Stomach (tissue), 8 donors: ENCODE measurements at regions not wholly inside any gene's neighbourhood (a gene's known extent, or its start where the extent isn't known, plus 50 kb on each side); places are given as distances from the start of the nearest gene placed in this dataset.

ENCODE experiments used
- DNase-seq, 2 donors: peaks; one replicate each; pipeline versions ENCODE4 v3.0.0 to v3.0.0-alpha.2; 2013 to 2019
- H3K27ac ChIP-seq, 5 donors: fragments of 200-600 bp in 4 of 5; sonication (generic) in 4 of 5; one replicate each; pipeline ENCODE4 v1.5.1; 2013 to 2019; ENCODE audit warnings: mild to moderate bottlenecking in 1 of 5, moderate library complexity in 1 of 5
- H3K27me3 ChIP-seq, 3 donors: fragments of 200-600 bp; sonication (generic); one replicate each; pipeline ENCODE4 v1.5.1; 2017 to 2019; ENCODE audit warnings: mixed run types in 1 of 3
- H3K36me3 ChIP-seq, 4 donors: fragments of 200-600 bp; sonication (generic); 1 replicate in 3 of 4; 2 replicates in 1 of 4; pipeline ENCODE4 v1.5.1; 2016 to 2019
- H3K4me1 ChIP-seq, 4 donors: fragments of 200-600 bp; sonication (generic); one replicate each; pipeline ENCODE4 v1.5.1; 2016 to 2019
- H3K4me3 ChIP-seq, 4 donors: fragments of 200-600 bp; sonication (generic) in 3 of 4; one replicate each; pipeline ENCODE4 v1.5.1; 2016 to 2019; ENCODE audit warnings: mild to moderate bottlenecking in 1 of 4
- H3K9me3 ChIP-seq, 4 donors: fragments of 200-600 bp; sonication (generic); one replicate each; pipeline ENCODE4 v1.5.1; 2016 to 2019
- CTCF ChIP-seq, 7 experiments: fragments of 450-650 bp in 4 of 7; fragments of 200-600 bp in 3 of 7; sonication (generic) in 3 of 7; IDR thresholded peaks; one replicate each; pipeline ENCODE4 v1.5.1; 2016 to 2019; ENCODE audit warnings: antibody characterized with exemption in 7 of 7, control low read depth in 2 of 7, mild to moderate bottlenecking in 1 of 7
- EP300 ChIP-seq: sonication (generic); formaldehyde crosslinking; IDR thresholded peaks from one replicate; pipeline ENCODE4 v1.6.1; 2017; ENCODE audit warnings: antibody characterized with exemption
- POLR2A ChIP-seq, 4 donors: fragments of 450-650 bp; IDR thresholded peaks; one replicate each; pipeline ENCODE4 v1.6.1; 2016; ENCODE audit warnings: antibody characterized with exemption in 4 of 4, control low read depth in 2 of 4, mild to moderate bottlenecking in 1 of 4, moderate library complexity in 1 of 4
- POLR2AphosphoS5 ChIP-seq, 3 donors: sonication (generic); formaldehyde crosslinking; IDR thresholded peaks; one replicate each; pipeline ENCODE4 v1.6.1; 2016; ENCODE audit warnings: antibody characterized with exemption in 3 of 3
- WGBS, 5 donors: extraction: QIAGEN DNeasy Blood & Tissue Kit in 3 of 5; methylation state at CpG; one replicate each; pipeline versions ENCODE4 v1.1.5 to v1.1.7; 2013 to 2018; 5-methylcytosine and 5-hydroxymethylcytosine counted together
- intact Hi-C: fragments of 100-400 bp; cut with DNase I; formaldehyde crosslinking; loops from one replicate; pipeline ENCODE4 v1.15.1; 2023; ENCODE audit warnings: low total_unique reads
- donor health status: healthy with polysubstance abuse.
- donor health status: Bipolar disorder and iron deficiency.
- donor health status: healthy.

- H3K36me3 ChIP-seq = no peaks in the 10 kb centered on the region
- no peaks in the 10 kb centered on the region for H3K9me3 ChIP-seq
- H3K27me3 ChIP-seq = no peaks in the 10 kb centered on the region
- intact Hi-C loops = no loop called here
- DNase-seq = no peak
- no peak overlapping the region for H3K4me3 ChIP-seq
- TF ChIP-seq POLR2A (IDR thresholded peaks at IDR 0.05) (no peak), EP300 (no peak), POLR2AphosphoS5 (IDR thresholded peaks at IDR 0.05) (no peak)
- H3K4me1 ChIP-seq = no peaks in the 10 kb centered on the region
- no peak overlapping the region for H3K27ac ChIP-seq
- WGBS, 5 donors = 65 to 76% (median 75%) methylated on average over 3 of the region's 3 CpGs
These were observed 454.4 kb upstream of the ADGRL4 start for GRCh38 chr1:79460773-79461436.

- Histone ChIP-seq H3K27me3 (no peaks in the 10 kb centered on the region), H3K36me3 (no peaks in the 10 kb centered on the region), H3K4me1 (no peaks in the 10 kb centered on the region), H3K27ac (no peak overlapping the region), H3K4me3 (no peak overlapping the region), H3K9me3 (no peaks in the 10 kb centered on the region)
- intact Hi-C loops = no loop called here
- no peak for TF ChIP-seq POLR2A (IDR thresholded peaks at IDR 0.05)
- TF ChIP-seq POLR2AphosphoS5 (IDR thresholded peaks at IDR 0.05) = no peak
- TF ChIP-seq CTCF (IDR thresholded peaks at IDR 0.05) = no peak
- TF ChIP-seq EP300 = no peak
- peak in 1 of 2 donors; percentile 3 for DNase-seq
- 61 to 83% (median 66%) methylated on average over 5 of the region's 5 CpGs for WGBS, 5 donors
These were observed 451.2 kb upstream of the ADGRL4 start for GRCh38 chr1:79457562-79458224.

GRCh38 chr1:79448426-79448825 is 441.9 kb upstream of the ADGRL4 start:
- TF ChIP-seq EP300 = no peak
- TF ChIP-seq POLR2AphosphoS5 (IDR thresholded peaks at IDR 0.05) = no peak
- TF ChIP-seq CTCF (IDR thresholded peaks at IDR 0.05) = no peak
- TF ChIP-seq POLR2A (IDR thresholded peaks at IDR 0.05) = no peak
- 62 to 88% (median 83%) methylated on average over 2 of the region's 2 CpGs for WGBS, 5 donors
- Histone ChIP-seq H3K9me3 (no peaks in the 10 kb centered on the region), H3K4me3 (no peak overlapping the region), H3K36me3 (no peaks in the 10 kb centered on the region), H3K4me1 (no peaks in the 10 kb centered on the region), H3K27me3 (no peaks in the 10 kb centered on the region), H3K27ac (no peak overlapping the region)
- intact Hi-C loops = no loop called here
- no peak for DNase-seq

GRCh38 chr1:79441238-79441637 is 434.7 kb upstream of the ADGRL4 start:
- TF ChIP-seq EP300 = no peak
- no peak for TF ChIP-seq POLR2A (IDR thresholded peaks at IDR 0.05)
- TF ChIP-seq POLR2AphosphoS5 (IDR thresholded peaks at IDR 0.05) = no peak
- Histone ChIP-seq H3K4me3 (no peak overlapping the region), H3K27ac (no peak overlapping the region), H3K36me3 (no peaks in the 10 kb centered on the region), H3K27me3 (no peaks in the 10 kb centered on the region), H3K9me3 (no peaks in the 10 kb centered on the region), H3K4me1 (no peaks in the 10 kb centered on the region)
- intact Hi-C loops = no loop called here
- 56 to 82% (median 72%) methylated on average over 2 of the region's 2 CpGs for WGBS, 5 donors
- DNase-seq = no peak

GRCh38 chr1:79437540-79437939 is 431.0 kb upstream of the ADGRL4 start:
- Histone ChIP-seq H3K4me1 (no peaks in the 10 kb centered on the region), H3K4me3 (no peak overlapping the region), H3K36me3 (no peaks in the 10 kb centered on the region), H3K27me3 (no peaks in the 10 kb centered on the region), H3K27ac (no peak overlapping the region), H3K9me3 (no peaks in the 10 kb centered on the region)
- DNase-seq = no peak
- WGBS, 5 donors = 63 to 91% (median 82%) methylated on average over 2 of the region's 2 CpGs
- TF ChIP-seq CTCF (IDR thresholded peaks at IDR 0.05) = no peak
- intact Hi-C loops = no loop called here
